ENCODE measurements at regions not wholly inside any gene's neighbourhood (a gene's known extent, or its start where the extent isn't known, plus 50 kb on each side); places are given as distances from the start of the nearest gene placed in this dataset.

GRCh38 chr13:58729361-58729760 lies 1097.8 kb downstream of the PCDH17 start:
- no peaks in the 10 kb centered on the region for H3K9me3 ChIP-seq
- H3K36me3 ChIP-seq, result no peaks in the 10 kb centered on the region
- no peaks in the 10 kb centered on the region for H3K27me3 ChIP-seq
- 36 to 71% methylated on average over 1 of the region's 1 CpG for WGBS, 2 donors (ENCODE audit: low coverage in 1 of 2)
- H3K4me3 ChIP-seq, result no peak overlapping the region
- no peak overlapping the region for H3K27ac ChIP-seq
- H3K4me1 ChIP-seq, result no peaks in the 10 kb centered on the region
- no peak for ATAC-seq
- TF ChIP-seq, protein P1, sequence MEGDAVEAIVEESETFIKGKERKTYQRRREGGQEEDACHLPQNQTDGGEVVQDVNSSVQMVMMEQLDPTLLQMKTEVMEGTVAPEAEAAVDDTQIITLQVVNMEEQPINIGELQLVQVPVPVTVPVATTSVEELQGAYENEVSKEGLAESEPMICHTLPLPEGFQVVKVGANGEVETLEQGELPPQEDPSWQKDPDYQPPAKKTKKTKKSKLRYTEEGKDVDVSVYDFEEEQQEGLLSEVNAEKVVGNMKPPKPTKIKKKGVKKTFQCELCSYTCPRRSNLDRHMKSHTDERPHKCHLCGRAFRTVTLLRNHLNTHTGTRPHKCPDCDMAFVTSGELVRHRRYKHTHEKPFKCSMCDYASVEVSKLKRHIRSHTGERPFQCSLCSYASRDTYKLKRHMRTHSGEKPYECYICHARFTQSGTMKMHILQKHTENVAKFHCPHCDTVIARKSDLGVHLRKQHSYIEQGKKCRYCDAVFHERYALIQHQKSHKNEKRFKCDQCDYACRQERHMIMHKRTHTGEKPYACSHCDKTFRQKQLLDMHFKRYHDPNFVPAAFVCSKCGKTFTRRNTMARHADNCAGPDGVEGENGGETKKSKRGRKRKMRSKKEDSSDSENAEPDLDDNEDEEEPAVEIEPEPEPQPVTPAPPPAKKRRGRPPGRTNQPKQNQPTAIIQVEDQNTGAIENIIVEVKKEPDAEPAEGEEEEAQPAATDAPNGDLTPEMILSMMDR (IDR thresholded peaks at IDR 0.05), result no peak
- TF ChIP-seq POLR2A (IDR thresholded peaks at IDR 0.05), result no peak
- no peak for TF ChIP-seq EP300 (IDR thresholded peaks at IDR 0.05)
- no peak for TF ChIP-seq POLR2AphosphoS5 (IDR thresholded peaks at IDR 0.05)

DNA sequence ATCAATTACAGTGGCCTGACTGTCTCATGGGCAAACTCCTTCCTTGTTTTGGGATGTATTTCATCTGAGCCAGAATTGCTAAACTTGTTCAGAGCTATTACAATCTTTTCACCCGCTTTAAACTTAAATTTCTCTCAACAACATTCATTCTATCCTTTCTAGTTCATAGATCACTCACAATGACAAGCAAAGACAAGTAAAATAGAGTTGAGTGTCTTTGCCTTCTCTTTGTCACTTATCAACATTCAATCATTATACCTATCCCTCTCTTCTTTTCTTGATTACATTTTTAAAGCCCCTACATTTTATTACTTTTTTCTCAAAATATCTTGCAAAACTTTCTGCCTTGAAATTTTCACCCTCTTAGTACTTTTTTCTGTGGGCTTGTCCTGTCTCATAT lies 1113.1 kb downstream of the PCDH17 start:
- H3K4me3 ChIP-seq, result no peak overlapping the region
- TF ChIP-seq POLR2AphosphoS5 (IDR thresholded peaks at IDR 0.05), result no peak
- TF ChIP-seq, protein P1 (IDR thresholded peaks at IDR 0.05), result no peak
- no peak for TF ChIP-seq EP300 (IDR thresholded peaks at IDR 0.05)
- TF ChIP-seq POLR2A (IDR thresholded peaks at IDR 0.05), result no peak
- H3K4me1 ChIP-seq, result no peaks in the 10 kb centered on the region
- 89% methylated on average over 1 of the region's 1 CpG; no CpG with 5 or more reads in 1 of the 2 donors for WGBS, 2 donors (ENCODE audit: low coverage in 1 of 2)
- no peaks in the 10 kb centered on the region for H3K36me3 ChIP-seq
- no peaks in the 10 kb centered on the region for H3K27me3 ChIP-seq
- H3K9me3 ChIP-seq, result no peaks in the 10 kb centered on the region
- no peak for ATAC-seq
- no peak overlapping the region for H3K27ac ChIP-seq

DNA sequence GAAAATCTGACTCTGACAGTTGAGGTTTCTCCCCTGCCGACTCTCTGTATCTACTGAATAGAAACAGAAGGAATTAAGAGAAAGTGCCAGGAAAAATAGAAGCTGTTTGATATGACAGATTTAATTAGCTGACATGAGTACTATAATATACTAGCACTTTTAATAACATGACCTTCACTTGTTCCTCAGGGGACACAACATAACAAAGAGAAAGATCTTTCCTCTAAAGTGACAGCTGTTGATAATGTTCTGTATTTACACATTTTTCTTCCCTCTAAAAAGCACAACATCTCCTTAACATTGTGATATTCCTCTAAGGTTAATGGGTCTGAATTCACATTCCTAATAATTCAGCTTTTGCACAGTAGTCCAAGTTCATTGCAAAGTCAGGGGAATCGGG lies 1136.0 kb downstream of the PCDH17 start:
- Histone ChIP-seq H3K27ac (no peak overlapping the region), H3K36me3 (no peaks in the 10 kb centered on the region), H3K4me3 (no peak overlapping the region), H3K27me3 (no peaks in the 10 kb centered on the region), H3K9me3 (no peaks in the 10 kb centered on the region), H3K4me1 (no peaks in the 10 kb centered on the region)
- no peak for TF ChIP-seq POLR2A (IDR thresholded peaks at IDR 0.05)
- TF ChIP-seq POLR2AphosphoS5 (IDR thresholded peaks at IDR 0.05), result no peak
- TF ChIP-seq, protein P1 (IDR thresholded peaks at IDR 0.05), result no peak
- no peak for TF ChIP-seq EP300 (IDR thresholded peaks at IDR 0.05)
- WGBS, 2 donors (ENCODE audit: low coverage in 1 of 2), result 31 to 44% methylated on average over 2 of the region's 2 CpGs
- ATAC-seq, result no peak

- no CpG with 5 or more reads among the region's 25 CpGs for WGBS, 2 donors (ENCODE audit: low coverage in 1 of 2)
- ATAC-seq, result no peak
- H3K9me3 ChIP-seq, result peaks cover 0 to 7% (median 0%) of the 10 kb centered on the region in 3 donors
- H3K27me3 ChIP-seq, result no peaks in the 10 kb centered on the region
- no peaks in the 10 kb centered on the region for H3K4me1 ChIP-seq
- H3K4me3 ChIP-seq, result no peak overlapping the region
- no peak overlapping the region for H3K27ac ChIP-seq
- TF ChIP-seq POLR2A (IDR thresholded peaks at IDR 0.05) (no peak), POLR2AphosphoS5 (IDR thresholded peaks at IDR 0.05) (no peak), EP300 (IDR thresholded peaks at IDR 0.05) (no peak)
- TF ChIP-seq, protein P1 (IDR thresholded peaks at IDR 0.05), result no peak
- no peaks in the 10 kb centered on the region for H3K36me3 ChIP-seq
Observed at GRCh38 chr13:58773280-58773859, 1141.8 kb downstream of the PCDH17 start.

- no peak for ATAC-seq
- no peaks in the 10 kb centered on the region for H3K36me3 ChIP-seq
Observed at GRCh38 chr13:58782736-58783135, 1151.2 kb downstream of the PCDH17 start.

More at GRCh38 chr13:58782736-58783135, 1151.2 kb downstream of the PCDH17 start:
- TF ChIP-seq EP300 (IDR thresholded peaks at IDR 0.05), result no peak
- TF ChIP-seq, protein P1 (IDR thresholded peaks at IDR 0.05), result no peak
- TF ChIP-seq POLR2AphosphoS5 (IDR thresholded peaks at IDR 0.05), result no peak
- no peak for TF ChIP-seq POLR2A (IDR thresholded peaks at IDR 0.05)
- no peak overlapping the region for H3K4me3 ChIP-seq
- H3K4me1 ChIP-seq, result no peaks in the 10 kb centered on the region
- no peaks in the 10 kb centered on the region for H3K27me3 ChIP-seq
- 100% methylated on average over 1 of the region's 1 CpG for WGBS, 2 donors (ENCODE audit: low coverage in 1 of 2)
- no peak overlapping the region for H3K27ac ChIP-seq
- H3K9me3 ChIP-seq, result peaks cover 0 to 10% (median 0%) of the 10 kb centered on the region in 3 donors

Measured in gastroesophageal sphincter (tissue), 4 donors.